Activated CD8-positive, alpha-beta T cell treated with anti-CD3 and anti-CD28 coated beads for 36 hours (primary cell): ENCODE measurements at regions not wholly inside any gene's neighbourhood (a gene's known extent, or its start where the extent isn't known, plus 50 kb on each side); places are given as distances from the start of the nearest gene placed in this dataset.
"Not testable (repeated sequence)": the region's sequence is repeated elsewhere in the genome, so short reads cannot be mapped to it uniquely, and the experiment has no call there.

Experiments
- ATAC-seq: fragments of 200-7000 bp; cut with Tn5 transposase; one replicate; pipeline ENCODE4 v1.10.0; 2021; ENCODE audit warnings: mild to moderate bottlenecking, moderate library complexity
- CTCF ChIA-PET: fragments of 350-600 bp; sonication (Branson Sonifier 250); formaldehyde crosslinking; loops from one replicate; lab custom pipeline; 2021; ENCODE audit warnings: antibody characterized with exemption; lab: Charles Lee
- POLR2A ChIA-PET: fragments of 350-600 bp; sonication (Branson Sonifier 250); formaldehyde crosslinking; loops from one replicate; lab custom pipeline; 2021; ENCODE audit warnings: antibody characterized with exemption; lab: Charles Lee
- DNase-seq: peaks from one replicate; pipeline ENCODE4 v3.0.0-alpha.2; 2020
- H3K27ac Mint-ChIP-seq: one replicate; pipeline ENCODE4 v1.8.0; 2021; ENCODE audit warnings: mild to moderate bottlenecking, mixed read lengths
- H3K27me3 Mint-ChIP-seq: one replicate; pipeline ENCODE4 v1.8.0; 2021; ENCODE audit warnings: mixed read lengths
- H3K36me3 Mint-ChIP-seq: one replicate; pipeline ENCODE4 v1.8.0; 2021; ENCODE audit warnings: low read depth, mixed read lengths
- H3K4me1 Mint-ChIP-seq: one replicate; pipeline ENCODE4 v1.8.0; 2021; ENCODE audit warnings: low read depth, mixed read lengths
- H3K4me3 Mint-ChIP-seq: one replicate; pipeline ENCODE4 v1.8.0; 2021; ENCODE audit warnings: mild to moderate bottlenecking, moderate library complexity, mixed read lengths
- H3K9me3 Mint-ChIP-seq: one replicate; pipeline ENCODE4 v1.8.0; 2021; ENCODE audit warnings: mixed read lengths
- intact Hi-C: fragments of 100-400 bp; cut with micrococcal nuclease; formaldehyde crosslinking; loops from one replicate; pipeline ENCODE4 v1.10.0; 2022
- TF ChIP-seq, protein P1 (sequence below): fragments of 200-600 bp; IDR thresholded peaks from one replicate; pipeline ENCODE4 v1.8.0; 2022; ENCODE audit warnings: antibody characterized with exemption, mild to moderate bottlenecking

- peaks cover 19% of the 10 kb centered on the region for H3K9me3 Mint-ChIP-seq
These were observed 645.5 kb downstream of the ANKRD50 start for GRCh38 chr4:124067046-124067445.

DNA sequence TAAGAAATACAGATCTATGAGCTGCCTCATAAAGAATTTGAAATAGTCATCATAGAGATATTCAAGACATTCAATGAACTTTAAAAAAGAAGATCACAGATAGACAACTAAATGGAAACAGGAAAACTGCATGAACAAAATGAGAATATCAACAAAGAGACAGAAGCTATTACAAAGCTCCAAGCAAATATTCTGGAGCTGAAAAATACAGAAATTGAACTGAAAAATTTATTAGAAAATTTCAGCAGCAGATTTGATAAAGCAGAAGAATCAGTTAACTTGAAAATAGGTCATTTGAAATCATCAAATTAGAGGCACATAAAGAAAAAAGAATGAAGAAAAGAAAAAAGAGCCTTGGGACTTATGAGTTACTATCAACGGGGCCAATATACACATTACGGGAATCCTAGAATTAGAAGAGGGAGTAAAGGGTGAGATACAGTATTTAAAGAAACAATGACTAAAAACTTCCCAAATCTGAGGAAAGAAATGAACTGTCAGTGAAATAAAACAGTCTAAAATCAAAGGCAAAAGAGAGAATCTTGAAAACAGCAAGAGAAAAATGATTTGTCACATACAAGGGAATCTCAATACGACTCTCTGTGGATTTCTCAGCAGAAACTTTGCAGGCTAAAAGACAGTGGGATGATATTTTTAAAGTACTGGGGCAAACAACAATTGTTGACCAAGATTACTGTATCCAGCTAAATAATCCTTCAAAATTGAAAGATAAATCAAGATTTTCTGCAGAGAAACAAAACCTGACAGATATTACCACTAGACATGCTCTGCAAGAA is 641.6 kb downstream of the ANKRD50 start:
- ChIA-PET CTCF (no interaction called here), POLR2A (no interaction called here)
- no peaks in the 10 kb centered on the region for H3K36me3 Mint-ChIP-seq
- ATAC-seq (no peak), DNase-seq (no peak)
- H3K4me1 Mint-ChIP-seq: no peaks in the 10 kb centered on the region
- H3K27me3 Mint-ChIP-seq: no peaks in the 10 kb centered on the region
- H3K27ac Mint-ChIP-seq: no peak overlapping the region
- peaks cover 23% of the 10 kb centered on the region for H3K9me3 Mint-ChIP-seq
- no peak overlapping the region for H3K4me3 Mint-ChIP-seq
- intact Hi-C loops: no loop called here
- TF ChIP-seq, protein P1, sequence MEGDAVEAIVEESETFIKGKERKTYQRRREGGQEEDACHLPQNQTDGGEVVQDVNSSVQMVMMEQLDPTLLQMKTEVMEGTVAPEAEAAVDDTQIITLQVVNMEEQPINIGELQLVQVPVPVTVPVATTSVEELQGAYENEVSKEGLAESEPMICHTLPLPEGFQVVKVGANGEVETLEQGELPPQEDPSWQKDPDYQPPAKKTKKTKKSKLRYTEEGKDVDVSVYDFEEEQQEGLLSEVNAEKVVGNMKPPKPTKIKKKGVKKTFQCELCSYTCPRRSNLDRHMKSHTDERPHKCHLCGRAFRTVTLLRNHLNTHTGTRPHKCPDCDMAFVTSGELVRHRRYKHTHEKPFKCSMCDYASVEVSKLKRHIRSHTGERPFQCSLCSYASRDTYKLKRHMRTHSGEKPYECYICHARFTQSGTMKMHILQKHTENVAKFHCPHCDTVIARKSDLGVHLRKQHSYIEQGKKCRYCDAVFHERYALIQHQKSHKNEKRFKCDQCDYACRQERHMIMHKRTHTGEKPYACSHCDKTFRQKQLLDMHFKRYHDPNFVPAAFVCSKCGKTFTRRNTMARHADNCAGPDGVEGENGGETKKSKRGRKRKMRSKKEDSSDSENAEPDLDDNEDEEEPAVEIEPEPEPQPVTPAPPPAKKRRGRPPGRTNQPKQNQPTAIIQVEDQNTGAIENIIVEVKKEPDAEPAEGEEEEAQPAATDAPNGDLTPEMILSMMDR: no peak

More at GRCh38 chr4:124067046-124067445, 645.5 kb downstream of the ANKRD50 start:
- TF ChIP-seq, protein P1: no peak
- Mint-ChIP-seq H3K27ac (no peak overlapping the region), H3K27me3 (no peaks in the 10 kb centered on the region), H3K4me1 (no peaks in the 10 kb centered on the region), H3K4me3 (no peak overlapping the region), H3K36me3 (no peaks in the 10 kb centered on the region)
- POLR2A ChIA-PET: no interaction called here
- DNase-seq: no peak
- no peak for ATAC-seq
- intact Hi-C loops: no loop called here
- CTCF ChIA-PET: no interaction called here

DNA sequence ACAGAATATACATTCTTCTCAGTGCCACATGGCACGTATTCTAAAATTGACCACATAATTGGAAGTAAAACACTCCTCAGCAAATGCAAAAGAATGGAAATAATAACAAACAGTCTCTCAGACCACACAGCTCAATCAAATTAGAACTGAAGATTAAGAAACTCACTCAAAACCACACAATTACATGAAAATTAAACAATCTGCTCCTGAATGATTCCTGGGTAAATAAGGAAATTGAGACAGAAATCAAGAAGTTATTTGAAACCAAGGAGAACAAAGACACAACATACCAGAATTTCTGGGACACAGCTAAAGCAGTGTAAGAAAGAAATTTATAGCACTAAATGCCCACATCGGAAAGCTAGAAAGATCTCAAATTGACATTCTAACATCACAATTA is 637.3 kb downstream of the ANKRD50 start:
- peaks cover 19% of the 10 kb centered on the region for H3K9me3 Mint-ChIP-seq
- H3K27me3 Mint-ChIP-seq, CTCF ChIA-PET, H3K4me1 Mint-ChIP-seq, DNase-seq, POLR2A ChIA-PET, H3K27ac Mint-ChIP-seq, ATAC-seq, H3K4me3 Mint-ChIP-seq, intact Hi-C loops, H3K36me3 Mint-ChIP-seq: not testable (repeated sequence)

DNA sequence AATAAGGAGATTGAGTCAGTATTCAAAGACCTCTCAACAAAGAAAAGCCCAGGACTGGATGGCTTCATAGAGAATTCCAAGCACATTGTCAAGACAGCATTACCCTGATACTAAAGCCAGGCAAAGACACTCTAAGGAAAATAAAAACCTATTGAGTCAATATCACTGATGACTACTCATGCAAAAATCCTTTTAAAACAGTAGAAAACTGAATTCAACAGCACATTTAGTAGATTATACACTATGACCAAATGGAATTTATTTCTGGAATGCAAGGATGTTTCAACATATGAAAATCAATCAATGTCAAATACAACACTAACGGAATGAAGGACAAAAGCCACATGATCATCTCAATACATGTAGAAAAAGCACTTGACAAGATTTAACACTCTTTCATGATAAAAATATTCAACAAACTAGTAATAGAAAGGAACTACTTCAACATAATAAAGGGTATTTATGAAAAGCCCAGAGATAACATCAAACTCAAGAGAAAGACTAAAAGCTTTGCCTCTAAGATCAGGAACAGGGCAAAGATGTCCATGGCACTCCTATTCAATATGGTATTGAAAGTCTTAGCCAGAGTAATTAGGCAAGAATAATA is 633.3 kb downstream of the ANKRD50 start:
- Mint-ChIP-seq H3K27me3 (no peaks in the 10 kb centered on the region), H3K4me1 (no peaks in the 10 kb centered on the region), H3K9me3 (peaks cover 1% of the 10 kb centered on the region), H3K36me3 (no peaks in the 10 kb centered on the region), H3K27ac (no peak overlapping the region), H3K4me3 (no peak overlapping the region)
- TF ChIP-seq, protein P1: no peak
- POLR2A ChIA-PET: no interaction called here
- CTCF ChIA-PET: no interaction called here
- no peak for DNase-seq
- no peak for ATAC-seq
- intact Hi-C loops: no loop called here

- no peaks in the 10 kb centered on the region for H3K27me3 Mint-ChIP-seq
- H3K36me3 Mint-ChIP-seq: no peaks in the 10 kb centered on the region
- H3K9me3 Mint-ChIP-seq: peaks cover 1% of the 10 kb centered on the region
- H3K27ac Mint-ChIP-seq: no peak overlapping the region
- no peak for DNase-seq
- ChIA-PET CTCF (no interaction called here), POLR2A (interaction anchor here (0.7 kb wide), 1 partner anchor 1009 kb away, joined by 3 read pairs; no protein-coding TSS in a partner anchor)
- intact Hi-C loops: no loop called here
- H3K4me3 Mint-ChIP-seq: no peak overlapping the region
- TF ChIP-seq, protein P1: no peak
- H3K4me1 Mint-ChIP-seq: no peaks in the 10 kb centered on the region
- ATAC-seq: no peak
These were observed 628.8 kb downstream of the ANKRD50 start for GRCh38 chr4:124083711-124084110.
